HG03354 (cell line): ENCODE measurements at regions not wholly inside any gene's neighbourhood (a gene's known extent, or its start where the extent isn't known, plus 50 kb on each side); places are given as distances from the start of the nearest gene placed in this dataset.
"Not testable (repeated sequence)": the region's sequence is repeated elsewhere in the genome, so short reads cannot be mapped to it uniquely, and the experiment has no call there.

Experiments used
- ATAC-seq: cut with Tn5 transposase; IDR thresholded peaks from one replicate; pipeline ENCODE4 v1.9.1; 2021; ENCODE audit warnings: mild to moderate bottlenecking; ENCODE audit not compliant: unreplicated experiment, poor library complexity, severe bottlenecking

- ATAC-seq: not testable (repeated sequence)
Observed at GRCh38 chr1:206356310-206356709, 114.0 kb upstream of the IKBKE start.

DNA sequence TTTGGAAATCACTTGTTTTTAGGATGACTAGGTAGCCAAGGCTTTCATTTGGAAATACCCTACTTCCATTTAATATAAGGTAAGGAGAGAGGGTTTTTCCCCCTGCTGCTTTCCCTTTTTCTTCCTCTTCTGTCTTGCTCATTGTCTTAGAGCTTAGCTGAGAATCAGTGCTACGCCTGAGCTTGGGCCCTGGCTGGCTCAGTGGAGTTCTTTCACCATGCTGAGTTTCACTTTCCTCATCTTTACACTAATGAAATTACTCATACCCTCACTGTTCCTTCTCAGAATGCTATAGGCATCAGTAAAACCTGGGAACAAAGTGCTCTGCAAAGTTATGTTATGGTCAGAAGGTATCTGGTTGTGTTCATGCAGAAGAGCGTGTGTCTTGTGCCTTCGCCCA is 112.3 kb upstream of the IKBKE start:
- ATAC-seq: not testable (repeated sequence)

- not testable (repeated sequence) for ATAC-seq
Observed at GRCh38 chr1:206358771-206359170, 111.5 kb upstream of the IKBKE start.

DNA sequence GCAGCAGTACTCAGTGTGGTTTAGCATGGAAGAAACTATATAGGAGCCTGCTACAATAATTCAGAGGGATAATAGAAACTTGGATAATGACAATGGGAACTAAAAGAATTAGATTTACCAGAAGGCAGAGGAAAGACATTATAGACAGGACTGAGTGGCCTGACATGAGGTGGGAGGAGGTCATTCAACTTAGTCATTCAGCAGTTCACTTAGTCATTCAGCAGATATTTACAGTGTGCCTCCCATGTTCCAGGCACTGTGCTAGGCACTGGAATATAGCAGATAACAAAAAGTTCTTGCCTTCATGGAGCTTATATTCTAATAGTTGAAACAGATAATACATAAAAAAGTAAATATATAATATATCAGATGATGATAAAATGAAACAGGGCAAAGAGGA is 110.9 kb upstream of the IKBKE start:
- not testable (repeated sequence) for ATAC-seq

GRCh38 chr1:206361978-206362543 is 108.2 kb upstream of the IKBKE start:
- ATAC-seq: not testable (repeated sequence)

DNA sequence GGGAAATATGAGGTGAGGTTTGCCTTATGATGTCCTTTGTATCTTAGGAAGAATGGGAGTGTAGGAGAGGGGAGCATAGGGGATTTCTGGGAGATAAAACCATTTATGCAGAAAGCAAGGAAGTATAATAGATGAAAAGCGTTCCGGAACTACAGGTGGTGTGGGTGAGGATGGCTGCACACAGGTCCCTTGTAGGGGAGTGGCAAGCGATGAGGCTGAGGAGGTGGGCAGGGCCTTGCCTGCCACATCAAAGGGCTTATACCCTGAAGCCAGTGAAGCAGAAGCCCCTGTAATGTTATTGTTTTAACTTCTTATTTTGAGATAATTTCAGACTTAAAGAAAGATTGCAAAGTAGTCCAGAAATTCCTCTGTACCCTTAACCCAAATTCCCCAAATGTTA is 107.3 kb upstream of the IKBKE start:
- not testable (repeated sequence) for ATAC-seq

GRCh38 chr1:206365271-206365670 is 105.0 kb upstream of the IKBKE start:
- not testable (repeated sequence) for ATAC-seq

DNA sequence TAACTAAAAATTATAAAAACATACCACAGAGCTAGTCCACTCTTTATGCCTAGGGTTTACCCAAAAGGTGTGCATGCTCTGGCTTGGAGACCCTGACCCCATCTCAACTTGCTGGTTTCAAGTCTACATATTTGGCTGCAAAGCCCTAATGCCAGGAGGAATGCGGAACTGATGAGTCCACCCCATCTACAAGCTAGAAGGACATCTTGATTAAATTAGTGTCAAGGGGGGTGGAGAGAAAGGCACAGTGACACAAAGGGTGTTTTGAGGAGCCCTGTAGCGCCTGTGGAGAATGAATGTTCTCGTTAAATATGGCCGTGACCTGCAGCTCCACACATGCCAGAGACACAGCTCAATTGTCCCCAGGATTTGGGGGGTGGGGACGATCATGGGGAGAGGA is 104.1 kb upstream of the IKBKE start:
- ATAC-seq: not testable (repeated sequence)

DNA sequence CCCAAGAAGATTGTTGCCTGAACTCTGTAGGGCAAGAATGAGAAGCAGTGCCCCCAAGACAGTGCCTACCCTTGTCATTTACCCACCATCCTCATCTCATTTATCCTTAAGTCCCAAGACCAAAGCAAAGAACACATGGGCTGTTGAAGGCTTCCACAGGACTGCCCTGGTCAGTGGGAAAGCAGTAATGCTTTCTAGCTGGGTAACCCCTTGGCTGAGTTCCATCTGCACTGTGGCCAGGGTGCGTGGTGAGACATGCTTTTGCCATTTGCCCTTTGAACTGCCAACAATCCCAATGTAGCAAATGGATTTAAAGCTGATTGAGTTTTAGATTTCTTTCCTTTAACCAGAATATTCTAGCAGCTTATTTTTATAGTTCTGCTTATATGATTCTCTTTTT is 103.5 kb upstream of the IKBKE start:
- ATAC-seq: not testable (repeated sequence)

GRCh38 chr1:206367955-206368622 is 102.2 kb upstream of the IKBKE start:
- not testable (repeated sequence) for ATAC-seq

GRCh38 chr1:206374725-206375124 is 95.6 kb upstream of the IKBKE start:
- ATAC-seq: not testable (repeated sequence)

GRCh38 chr1:206375552-206375951 is 94.7 kb upstream of the IKBKE start:
- not testable (repeated sequence) for ATAC-seq

GRCh38 chr1:206378506-206378905 is 91.8 kb upstream of the IKBKE start:
- ATAC-seq: not testable (repeated sequence)

DNA sequence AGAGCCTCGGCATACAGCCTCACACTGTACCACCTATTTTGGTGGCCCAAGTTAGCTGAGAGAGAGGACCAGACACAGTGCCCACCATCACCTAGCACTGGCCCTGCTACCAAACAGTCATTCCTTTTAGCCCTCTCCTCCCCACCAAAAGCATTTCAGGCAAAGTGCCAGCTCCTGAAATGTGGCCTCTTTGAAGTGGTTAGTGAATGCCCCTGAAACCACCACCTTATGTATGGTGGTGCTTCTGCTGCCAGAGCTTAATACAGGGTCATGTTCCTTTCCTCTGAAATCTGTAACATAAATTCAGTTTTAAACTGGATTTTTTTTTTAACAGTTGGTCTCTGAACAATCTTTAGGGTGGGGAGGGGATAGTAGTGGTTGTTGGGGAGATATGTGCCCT is 91.0 kb upstream of the IKBKE start:
- ATAC-seq: not testable (repeated sequence)

DNA sequence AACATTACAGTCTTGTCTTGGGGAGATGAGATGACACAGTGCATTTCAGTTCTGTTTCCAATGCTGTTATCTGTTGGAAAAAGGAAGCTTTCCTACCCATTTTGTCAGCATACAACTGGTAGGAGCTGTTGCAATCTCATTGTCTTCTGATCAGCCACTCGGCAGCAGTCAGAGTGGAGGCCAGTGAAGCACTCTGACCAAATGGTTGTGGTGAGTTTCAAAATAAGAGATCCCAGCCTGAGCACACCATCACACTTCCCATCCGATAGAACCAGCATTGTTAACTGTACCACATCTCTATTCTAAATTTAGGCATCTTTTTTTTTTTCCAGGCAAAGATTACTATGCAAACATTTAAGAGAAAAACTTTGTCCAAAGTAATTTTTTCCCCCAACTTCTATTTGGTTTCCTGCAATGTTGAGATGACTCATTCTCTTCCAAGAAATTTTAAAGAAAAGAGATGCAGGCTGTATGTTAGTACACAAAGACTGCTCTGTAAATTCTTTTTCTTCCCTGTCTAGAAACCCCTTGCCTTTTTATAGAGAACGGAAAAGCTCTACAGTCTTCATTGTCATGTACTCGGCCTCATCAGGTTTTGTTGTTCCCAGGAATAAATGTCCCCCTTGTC is 90.0 kb upstream of the IKBKE start:
- not testable (repeated sequence) for ATAC-seq

GRCh38 chr1:206380791-206381610 is 89.3 kb upstream of the IKBKE start:
- not testable (repeated sequence) for ATAC-seq

- not testable (repeated sequence) for ATAC-seq
Observed at GRCh38 chr1:206384029-206384807, 86.1 kb upstream of the IKBKE start.

GRCh38 chr1:206384891-206385290 is 85.4 kb upstream of the IKBKE start:
- not testable (repeated sequence) for ATAC-seq

- ATAC-seq: not testable (repeated sequence)
Observed at GRCh38 chr1:206387631-206388030, 82.6 kb upstream of the IKBKE start.
